ENCODE measurements at regions not wholly inside any gene's neighbourhood (a gene's known extent, or its start where the extent isn't known, plus 50 kb on each side); places are given as distances from the start of the nearest gene placed in this dataset.

- no peak for TF ChIP-seq EZH2 (IDR thresholded peaks at IDR 0.05; ENCODE audit: low read length)
- no peak for TF ChIP-seq CTCF (optimal IDR thresholded peaks at IDR 0.05 in 1 of 3, IDR thresholded peaks at IDR 0.05 in 1 of 3, conservative IDR thresholded peaks at IDR 0.05 in 1 of 3; ENCODE audit: extremely low read depth in 1 of 3, insufficient read depth in 2 of 3, low read length in 3 of 3)
Measured at GRCh38 chr15:91586560-91586959, 266.9 kb upstream of the SLCO3A1 start.

Data from keratinocyte (primary cell).